COR-L47 (cell line): ENCODE measurements at regions not wholly inside any gene's neighbourhood (a gene's known extent, or its start where the extent isn't known, plus 50 kb on each side); places are given as distances from the start of the nearest gene placed in this dataset.
"Not testable (repeated sequence)": the region's sequence is repeated elsewhere in the genome, so short reads cannot be mapped to it uniquely, and the experiment has no call there.

Experiments
- DNase-seq: peaks from one replicate; lab custom pipeline; 2025; lab: John Stamatoyannopoulos, UW

DNA sequence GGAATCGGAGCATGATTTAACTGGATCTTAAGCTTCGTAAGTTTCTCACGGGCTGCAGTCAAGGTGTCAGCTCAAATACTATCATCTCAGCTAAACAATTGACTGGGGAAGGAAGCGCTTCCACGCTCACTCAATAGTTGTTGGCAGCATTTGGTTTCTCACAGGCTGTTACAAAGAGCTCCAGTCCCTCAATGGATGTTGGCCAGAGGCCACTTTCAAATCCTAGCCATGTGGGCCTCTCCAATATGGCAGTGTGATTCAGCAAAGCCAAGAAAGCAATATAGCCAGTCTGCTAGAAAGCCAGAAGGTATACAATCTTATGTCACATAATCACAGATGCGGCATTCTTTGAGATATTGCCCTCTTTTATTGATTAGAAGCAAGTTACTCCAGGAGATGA, 98.3 kb upstream of the PHACTR1 start:
- no peak for DNase-seq

- no peak for DNase-seq
Measured at GRCh38 chr6:12621754-12622153, 94.8 kb upstream of the PHACTR1 start.

DNA sequence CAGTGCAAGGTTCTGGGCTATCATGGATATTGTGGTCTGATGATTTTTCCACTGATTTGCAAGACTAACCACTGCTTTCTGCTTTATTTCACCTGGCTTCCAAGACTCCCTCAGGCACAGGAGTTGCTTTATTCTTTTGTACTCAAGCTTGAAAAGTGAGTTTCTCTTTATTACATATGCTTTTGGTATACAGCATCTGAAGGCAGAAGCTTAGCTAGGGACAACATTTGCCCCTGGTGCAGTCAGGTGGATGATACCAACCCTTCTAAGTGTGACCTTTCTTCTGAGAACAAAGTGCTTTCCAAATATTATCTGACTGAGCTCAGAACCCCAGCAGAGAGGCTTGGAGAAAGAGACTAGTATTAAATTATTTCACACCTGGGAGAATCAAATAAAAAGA, 94.0 kb upstream of the PHACTR1 start:
- DNase-seq, result no peak

- DNase-seq, result no peak
Measured at GRCh38 chr6:12624142-12624837, 92.3 kb upstream of the PHACTR1 start.

- DNase-seq, result no peak
Measured at GRCh38 chr6:12627053-12627452, 89.5 kb upstream of the PHACTR1 start.

GRCh38 chr6:12628327-12628726, 88.2 kb upstream of the PHACTR1 start:
- DNase-seq, result no peak

- DNase-seq, result not testable (repeated sequence)
Measured at GRCh38 chr6:12633746-12634145, 82.8 kb upstream of the PHACTR1 start.

GRCh38 chr6:12635375-12635774, 81.2 kb upstream of the PHACTR1 start:
- DNase-seq, result no peak

DNA sequence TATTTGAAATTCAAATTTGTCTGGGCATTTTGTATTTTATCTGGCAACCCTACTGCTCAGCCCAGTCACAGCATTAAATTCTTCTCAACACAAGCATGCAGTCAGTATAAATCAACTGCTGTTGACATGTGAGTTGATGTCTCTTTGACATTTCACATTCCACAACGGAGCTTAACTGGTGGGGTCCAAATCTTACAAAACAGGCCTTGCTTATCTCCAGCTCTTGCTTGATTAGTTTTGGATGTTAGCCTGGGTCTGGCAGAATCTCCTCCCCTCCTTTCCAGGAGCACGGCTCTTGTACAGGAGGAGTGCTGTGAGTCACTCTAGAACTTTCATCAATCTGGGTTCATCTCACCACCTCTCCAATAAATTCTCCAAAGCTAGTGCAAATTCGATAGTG, 80.8 kb upstream of the PHACTR1 start:
- DNase-seq, result no peak

DNA sequence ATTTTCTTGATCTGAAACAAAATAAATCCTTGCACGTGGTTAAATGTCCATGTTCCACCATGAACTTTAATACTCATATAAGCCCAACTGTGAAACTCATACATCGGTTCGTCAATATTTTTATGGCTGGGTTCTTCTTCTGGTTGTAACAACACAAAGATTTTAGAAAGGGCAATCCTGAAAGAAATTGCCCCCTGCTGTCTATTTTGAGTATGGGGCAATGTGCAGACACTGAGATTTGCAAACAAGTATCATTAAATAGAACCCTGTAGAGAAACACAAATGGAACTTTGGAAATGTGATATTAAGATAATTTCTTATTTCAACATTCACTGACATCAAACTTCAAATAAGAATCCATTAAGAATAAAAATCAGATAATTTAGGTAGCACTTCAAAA, 80.2 kb upstream of the PHACTR1 start:
- no peak for DNase-seq

GRCh38 chr6:12637960-12638641, 78.5 kb upstream of the PHACTR1 start:
- peak; percentile 32 for DNase-seq

GRCh38 chr6:12640438-12640837, 76.1 kb upstream of the PHACTR1 start:
- no peak for DNase-seq

GRCh38 chr6:12641785-12642184, 74.8 kb upstream of the PHACTR1 start:
- not testable (repeated sequence) for DNase-seq

GRCh38 chr6:12645941-12646340, 70.6 kb upstream of the PHACTR1 start:
- no peak for DNase-seq

DNA sequence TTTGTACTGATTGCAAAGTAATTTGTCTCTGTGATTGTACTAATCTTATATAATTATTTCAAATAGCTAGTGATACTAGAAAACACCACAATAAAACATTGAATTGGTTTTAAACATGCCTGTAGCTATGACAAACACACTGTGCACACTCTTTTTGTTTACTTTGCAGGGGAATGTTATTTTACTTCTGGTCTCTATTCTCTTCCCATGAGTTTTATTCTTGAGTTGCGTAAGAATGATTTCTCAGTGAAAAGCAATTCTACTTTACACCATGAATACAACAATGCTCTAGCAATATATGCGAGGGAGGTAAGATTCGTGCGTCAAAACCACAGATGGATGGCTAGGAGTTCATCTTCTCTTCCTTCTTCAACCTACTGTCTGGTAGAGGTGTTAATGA, 68.4 kb upstream of the PHACTR1 start:
- DNase-seq, result no peak

- DNase-seq, result no peak
Measured at GRCh38 chr6:12649325-12649724, 67.2 kb upstream of the PHACTR1 start.

GRCh38 chr6:12653486-12653885, 63.1 kb upstream of the PHACTR1 start:
- no peak for DNase-seq

- no peak for DNase-seq
Measured at GRCh38 chr6:12654107-12654506, 62.5 kb upstream of the PHACTR1 start.

GRCh38 chr6:12654514-12654913, 62.1 kb upstream of the PHACTR1 start:
- DNase-seq, result no peak

DNA sequence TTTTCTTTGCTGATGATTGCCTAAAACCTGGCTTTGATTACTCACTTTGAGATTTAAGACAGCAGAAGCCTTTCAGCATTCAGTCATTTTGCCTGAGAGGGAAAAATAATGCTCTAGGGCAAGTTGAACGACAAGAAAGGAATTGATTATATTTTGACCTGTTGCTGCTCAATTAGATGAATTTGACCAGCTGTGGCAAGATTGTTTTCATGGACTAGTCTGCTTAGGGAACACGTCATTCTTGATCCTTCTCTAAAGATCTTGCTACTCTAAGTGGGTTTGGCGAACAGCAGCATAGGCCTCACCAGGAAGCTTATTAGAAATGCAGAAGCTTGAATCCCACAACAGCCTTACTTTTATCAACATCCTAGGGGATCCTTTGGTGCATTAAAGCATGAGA, 59.7 kb upstream of the PHACTR1 start:
- DNase-seq, result no peak

- DNase-seq, result no peak
Measured at GRCh38 chr6:12657884-12658283, 58.7 kb upstream of the PHACTR1 start.

DNA sequence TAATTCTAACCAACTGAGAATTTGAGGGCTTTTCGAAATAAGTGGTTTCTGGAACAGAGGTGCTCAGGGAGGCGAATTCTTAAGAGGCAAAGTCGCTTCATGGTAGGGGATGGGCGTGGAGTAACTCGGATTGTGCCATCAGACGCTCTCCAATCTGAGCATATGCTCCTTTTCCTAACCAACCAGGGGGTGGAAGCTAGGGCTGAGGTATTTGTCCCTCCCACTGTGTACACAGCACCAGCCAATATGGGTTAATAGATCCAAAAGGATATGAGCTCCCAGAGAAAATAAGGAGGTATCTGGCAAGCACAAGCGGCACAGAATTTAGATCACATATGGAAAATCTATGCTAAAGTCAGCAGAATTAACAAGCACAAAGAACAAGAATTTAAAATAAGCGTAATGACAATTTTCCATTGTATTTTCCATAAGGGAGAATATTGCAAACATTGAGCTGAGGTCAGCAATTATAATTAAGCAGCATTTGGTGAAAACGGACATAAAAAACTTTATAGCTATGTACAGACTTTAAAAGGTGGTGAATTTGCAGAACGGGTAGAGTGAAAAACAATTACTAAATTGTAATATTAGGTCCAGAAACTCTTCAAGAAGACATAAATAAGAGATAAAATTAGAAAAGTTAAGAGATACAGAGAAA, 55.0 kb upstream of the PHACTR1 start:
- DNase-seq, result no peak
